ENCODE measurements at regions not wholly inside any gene's neighbourhood (a gene's known extent, or its start where the extent isn't known, plus 50 kb on each side); places are given as distances from the start of the nearest gene placed in this dataset.
"Not testable (repeated sequence)": the region's sequence is repeated elsewhere in the genome, so short reads cannot be mapped to it uniquely, and the experiment has no call there.

DNA sequence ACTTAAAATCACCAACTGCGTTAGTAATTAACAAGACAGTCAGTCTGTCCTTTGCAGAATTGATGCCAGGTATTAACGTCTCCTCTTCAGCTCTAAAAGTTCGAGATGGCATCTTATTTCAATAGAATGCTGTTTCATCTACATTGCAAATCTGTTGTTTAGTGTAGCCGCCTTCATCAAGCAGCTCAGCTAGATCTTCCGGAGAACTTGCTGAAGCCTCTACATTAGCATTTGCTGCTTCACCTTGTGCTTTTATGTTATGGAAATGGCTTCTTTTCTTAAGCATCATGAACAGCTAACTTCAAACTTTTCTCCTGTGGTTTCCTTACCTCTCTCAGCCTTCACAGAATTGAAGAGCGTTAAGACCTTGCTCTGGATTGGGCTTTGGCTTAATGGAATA, 95.5 kb upstream of the FAM20C start:
- DNase-seq (ENCODE audit: low spot score), result no peak

- no peak for DNase-seq (ENCODE audit: low spot score)
Observed at GRCh38 chr7:97310-97841, 95.0 kb upstream of the FAM20C start.

DNA sequence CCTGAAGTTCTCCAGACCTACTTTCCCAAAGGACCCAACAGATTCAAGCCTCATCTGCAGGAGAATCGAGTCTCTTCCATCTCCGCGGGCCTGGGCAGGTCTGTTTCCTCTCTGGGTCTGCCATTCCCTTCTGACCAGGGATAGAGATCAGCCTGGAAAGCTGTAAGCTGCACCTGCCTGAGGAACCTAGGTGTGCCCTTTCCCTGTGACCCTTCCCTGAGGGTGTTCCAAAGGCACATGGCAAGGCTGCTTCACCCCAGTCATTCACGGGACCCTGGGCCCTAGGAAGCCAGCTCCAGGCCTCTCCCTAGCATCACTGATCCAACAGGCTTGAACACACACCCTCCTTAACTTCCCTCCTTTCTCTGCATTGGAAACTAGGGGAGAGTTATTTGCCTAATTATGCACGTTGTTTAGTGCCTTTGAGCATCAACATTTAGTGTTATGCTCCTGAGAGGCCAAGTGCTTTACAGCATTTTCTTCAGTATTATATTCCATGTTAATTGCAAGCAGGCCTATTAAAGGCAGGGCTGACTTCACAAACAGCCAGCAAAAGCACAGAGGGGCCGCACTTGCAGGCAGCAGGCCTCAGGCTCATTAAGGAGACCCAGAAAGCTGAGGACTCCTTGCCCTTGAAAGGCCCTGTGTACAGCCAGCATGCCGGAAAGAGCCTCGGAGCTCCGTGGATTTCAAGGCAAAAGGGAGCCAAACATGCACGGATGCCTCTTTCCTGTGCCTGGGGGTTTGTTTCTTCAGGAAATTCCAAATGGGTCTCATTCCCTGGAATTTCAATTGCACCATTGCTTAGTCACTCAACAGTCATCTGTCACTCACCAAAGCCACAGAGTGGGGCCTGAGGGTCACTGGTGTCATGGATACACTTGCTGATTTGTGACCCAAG, 91.0 kb upstream of the FAM20C start:
- no peak for DNase-seq (ENCODE audit: low spot score)

- DNase-seq (ENCODE audit: low spot score), result no peak
Observed at GRCh38 chr7:102047-102711, 90.2 kb upstream of the FAM20C start.

DNA sequence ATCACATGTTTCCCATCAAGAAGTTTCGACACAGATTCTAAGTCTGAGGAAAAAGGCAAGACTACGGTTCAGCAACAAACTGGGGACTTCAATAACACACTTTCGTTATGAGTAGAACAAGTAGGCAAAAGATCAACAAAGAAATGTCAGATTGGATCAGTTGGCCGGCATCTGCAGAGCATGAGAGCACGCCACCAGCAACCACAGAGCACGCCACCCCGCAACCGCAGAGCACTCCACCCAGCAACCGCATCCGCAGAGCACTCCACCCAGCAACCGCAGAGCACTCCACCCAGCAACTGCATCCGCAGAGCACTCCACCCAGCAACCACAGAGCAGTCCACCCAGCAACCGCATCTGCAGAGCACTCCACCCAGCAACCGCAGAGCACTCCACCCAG, 89.7 kb upstream of the FAM20C start:
- no peak for DNase-seq (ENCODE audit: low spot score)

DNA sequence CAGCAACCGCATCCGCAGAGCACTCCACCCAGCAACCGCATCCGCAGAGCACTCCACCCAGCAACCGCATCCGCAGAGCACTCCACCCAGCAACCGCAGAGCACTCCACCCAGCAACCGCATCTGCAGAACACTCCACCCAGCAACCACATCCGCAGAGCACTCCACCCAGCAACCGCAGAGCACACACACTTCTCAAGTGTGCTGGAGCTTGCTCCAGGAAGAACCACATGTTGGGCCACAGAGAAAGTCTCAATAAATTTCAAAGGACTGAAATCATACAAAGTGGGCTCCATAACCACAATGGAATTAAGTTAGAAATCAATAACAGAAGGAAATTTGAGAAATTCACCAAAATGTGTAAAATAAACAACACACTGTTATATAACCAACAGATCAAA, 88.4 kb upstream of the FAM20C start:
- not testable (repeated sequence) for DNase-seq (ENCODE audit: low spot score)

DNA sequence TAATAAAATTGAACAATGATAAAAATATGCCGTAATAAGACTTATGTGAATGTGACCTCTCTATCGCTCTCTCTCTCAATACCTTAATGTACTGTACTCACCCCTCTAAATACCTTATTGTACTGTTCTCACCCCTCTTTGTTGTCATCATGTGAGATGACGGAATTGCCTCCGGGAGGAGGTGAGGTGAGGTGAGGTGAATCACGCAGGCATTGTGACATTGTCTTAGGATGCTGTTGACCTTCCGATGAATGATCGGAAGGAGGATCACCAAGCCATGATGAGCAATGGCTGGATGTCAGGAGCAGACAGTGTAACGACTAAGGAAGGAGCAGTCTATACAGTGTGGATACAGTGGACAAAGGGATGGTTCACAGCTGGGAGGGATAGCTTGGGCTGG, 87.4 kb upstream of the FAM20C start:
- no peak for DNase-seq (ENCODE audit: low spot score)

GRCh38 chr7:106356-106755, 86.0 kb upstream of the FAM20C start:
- DNase-seq (ENCODE audit: low spot score), result no peak

GRCh38 chr7:107233-107632, 85.1 kb upstream of the FAM20C start:
- no peak for DNase-seq (ENCODE audit: low spot score)

DNA sequence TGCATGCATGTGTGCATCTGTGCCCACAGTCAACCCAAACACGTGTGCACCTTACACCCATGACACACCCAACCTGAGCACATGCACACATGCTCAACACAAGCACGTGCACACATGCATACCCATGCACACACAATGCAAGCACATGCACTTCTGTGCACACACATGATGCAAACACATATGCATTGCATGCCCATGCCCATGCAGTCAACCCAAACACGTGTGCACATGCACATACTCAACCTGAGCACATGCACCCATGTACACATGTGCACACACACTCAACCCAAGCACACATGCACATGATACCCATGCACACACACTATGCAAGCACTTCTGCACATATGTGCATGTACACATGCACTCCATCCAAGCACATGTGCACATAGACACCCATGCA, 84.5 kb upstream of the FAM20C start:
- no peak for DNase-seq (ENCODE audit: low spot score)

DNA sequence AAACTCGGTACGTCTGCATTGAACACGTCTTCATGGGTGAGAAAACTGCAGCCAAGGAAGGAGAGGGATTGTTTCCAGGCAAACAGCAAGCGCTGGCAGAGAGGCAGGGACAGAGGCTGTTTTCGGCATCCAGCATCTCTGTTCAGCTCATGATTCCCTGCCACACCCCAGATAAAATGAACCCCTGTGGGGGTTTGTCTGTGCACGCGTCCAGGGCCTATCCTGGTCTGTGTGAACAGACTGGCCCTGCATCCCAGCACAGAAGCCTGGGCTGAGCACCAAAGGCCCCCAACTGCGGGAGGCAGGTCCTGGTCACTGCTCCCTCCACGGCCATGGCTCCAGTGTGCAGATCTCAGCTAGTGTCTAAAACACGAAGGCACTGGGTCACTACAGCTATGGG, 83.3 kb upstream of the FAM20C start:
- no peak for DNase-seq (ENCODE audit: low spot score)

DNA sequence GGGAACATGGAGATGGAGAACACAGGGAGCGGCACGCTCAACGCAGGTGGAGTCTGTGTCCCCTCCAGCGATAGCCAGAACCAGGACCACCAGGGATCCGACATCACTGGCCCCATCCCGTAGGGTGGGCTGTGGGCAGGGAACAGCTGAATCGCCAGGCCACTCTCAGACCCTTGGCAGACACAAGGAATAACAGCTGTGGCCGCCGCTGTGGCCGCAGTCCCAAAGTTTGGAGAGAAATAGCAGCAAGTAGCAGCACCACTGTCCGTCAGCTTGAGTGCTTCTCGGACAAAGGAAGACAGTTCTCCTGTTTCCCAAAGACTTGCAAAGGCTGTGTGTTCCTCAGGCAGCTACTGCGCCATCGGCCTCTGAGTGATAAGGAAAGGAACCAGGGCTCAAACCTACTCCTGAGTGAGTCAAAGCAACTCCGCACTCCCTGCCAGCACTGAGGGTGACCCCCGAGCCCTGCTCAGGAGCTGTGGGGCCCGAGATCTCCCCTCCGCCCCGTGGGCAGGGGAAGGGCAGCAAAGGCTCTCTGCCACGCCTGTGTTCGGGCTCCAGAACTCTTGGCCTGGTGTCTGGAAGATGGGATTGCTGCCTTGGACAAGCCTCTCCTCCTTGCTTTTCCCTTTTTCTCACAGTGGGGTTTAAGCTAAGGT, 82.3 kb upstream of the FAM20C start:
- no peak for DNase-seq (ENCODE audit: low spot score)

DNA sequence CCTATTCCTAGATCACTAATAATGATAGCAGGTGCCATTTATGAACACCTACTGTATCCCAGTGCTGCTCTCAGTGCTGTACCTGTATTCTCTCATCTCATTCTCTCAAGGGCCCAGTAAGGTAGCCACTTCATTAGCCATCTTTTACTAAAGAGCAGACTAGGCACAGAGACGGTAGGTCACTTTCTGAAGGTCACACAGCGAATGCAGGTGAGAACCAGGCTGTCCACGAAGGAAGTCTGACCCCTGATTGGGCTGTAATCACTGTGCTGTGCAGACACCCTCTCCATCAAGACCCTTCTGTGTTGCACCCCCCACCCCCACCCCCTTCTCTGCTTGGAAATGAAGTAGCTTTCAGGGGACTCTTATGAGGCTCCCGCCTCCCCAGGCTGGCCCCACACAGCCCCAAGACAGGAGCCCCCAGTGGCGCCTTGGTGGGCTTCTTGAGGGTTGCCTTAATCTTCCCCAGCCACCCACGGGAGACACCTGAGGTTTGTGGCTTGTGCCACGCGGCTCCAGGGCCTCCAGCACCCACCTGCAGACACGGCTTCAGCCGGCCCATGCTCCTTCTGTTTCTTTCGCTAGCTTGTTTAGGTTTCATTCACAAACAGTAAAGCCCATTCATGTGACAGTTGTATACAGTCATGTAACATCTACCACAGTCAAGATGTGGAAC, 81.7 kb upstream of the FAM20C start:
- no peak for DNase-seq (ENCODE audit: low spot score)

DNA sequence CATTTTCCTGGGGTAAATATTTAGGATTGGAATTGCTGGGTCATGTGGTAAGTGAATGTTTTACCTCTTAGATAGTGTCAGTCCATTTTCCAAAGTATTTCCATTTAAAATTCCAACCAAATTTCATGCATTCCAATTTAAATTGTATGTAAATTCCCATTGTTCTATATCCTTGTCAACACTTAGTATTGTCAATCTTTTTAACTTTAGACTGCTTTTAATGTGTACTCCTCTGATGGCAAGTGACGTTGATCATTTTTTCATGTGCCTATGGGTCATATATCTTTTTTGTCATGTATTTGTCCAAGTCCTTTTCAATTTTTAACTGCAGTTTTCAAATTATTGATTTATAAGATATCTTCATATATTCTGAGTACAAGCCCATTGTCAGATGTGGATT, 80.8 kb upstream of the FAM20C start:
- no peak for DNase-seq (ENCODE audit: low spot score)

DNA sequence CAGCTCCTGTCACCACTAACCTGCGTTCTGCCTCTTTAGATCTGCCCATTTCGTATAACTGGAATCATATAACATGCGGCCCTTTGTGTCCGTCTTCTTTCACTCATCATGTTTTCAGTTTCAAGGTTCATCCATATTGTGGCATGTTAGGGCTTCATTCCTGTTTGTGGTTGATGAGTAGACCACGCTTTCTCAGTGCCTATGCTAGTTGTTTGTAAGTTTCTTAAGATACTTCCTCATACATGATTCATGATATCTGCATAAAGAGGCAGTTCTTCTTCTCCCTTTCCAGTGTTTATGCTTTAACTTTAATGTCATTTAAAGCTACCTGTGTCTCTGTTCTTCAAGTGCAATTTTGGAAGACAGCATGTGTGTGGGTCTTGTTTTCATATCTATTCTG, 79.5 kb upstream of the FAM20C start:
- DNase-seq (ENCODE audit: low spot score), result no peak

GRCh38 chr7:115274-115911, 77.0 kb upstream of the FAM20C start:
- no peak for DNase-seq (ENCODE audit: low spot score)

DNA sequence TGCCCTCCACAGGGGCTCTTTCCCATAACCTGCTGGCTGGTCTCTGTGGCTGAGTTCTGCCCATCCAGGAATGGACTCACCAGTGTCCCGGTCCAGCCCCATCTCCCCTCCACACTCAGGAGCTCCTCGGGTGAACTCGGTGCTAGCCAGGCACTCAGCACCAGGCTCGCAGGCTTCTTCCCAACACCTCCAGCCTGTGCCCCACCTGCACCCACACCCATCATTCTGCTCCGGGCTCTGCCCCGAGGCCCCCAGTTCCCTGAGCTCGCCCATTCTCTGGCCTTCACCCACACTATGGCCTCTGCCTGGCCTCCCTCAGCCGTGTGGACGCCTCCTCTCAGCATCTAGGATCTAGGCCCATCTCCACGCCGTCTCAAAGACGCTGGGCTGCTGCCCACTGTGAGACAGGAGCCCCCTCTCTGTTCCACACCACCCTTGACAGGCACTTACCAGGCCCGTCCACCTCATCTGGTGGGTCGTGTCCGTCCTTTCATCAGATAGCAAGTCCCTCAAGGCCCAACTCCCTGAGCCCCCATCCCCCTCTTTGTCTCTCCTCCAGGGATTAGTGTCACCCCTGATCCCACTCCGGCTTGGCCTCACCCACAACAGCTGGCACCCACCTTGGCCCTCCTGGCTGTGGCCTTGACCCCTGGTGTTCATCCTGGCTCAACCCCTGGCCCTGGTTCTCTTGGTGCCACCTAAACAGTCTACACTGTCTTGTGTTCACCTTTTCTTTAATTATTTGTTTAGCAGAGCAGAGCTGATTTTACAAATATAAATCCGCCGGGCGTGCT, 76.0 kb upstream of the FAM20C start:
- DNase-seq (ENCODE audit: low spot score), result no peak

GRCh38 chr7:117836-118614, 74.3 kb upstream of the FAM20C start:
- DNase-seq (ENCODE audit: low spot score), result no peak

DNA sequence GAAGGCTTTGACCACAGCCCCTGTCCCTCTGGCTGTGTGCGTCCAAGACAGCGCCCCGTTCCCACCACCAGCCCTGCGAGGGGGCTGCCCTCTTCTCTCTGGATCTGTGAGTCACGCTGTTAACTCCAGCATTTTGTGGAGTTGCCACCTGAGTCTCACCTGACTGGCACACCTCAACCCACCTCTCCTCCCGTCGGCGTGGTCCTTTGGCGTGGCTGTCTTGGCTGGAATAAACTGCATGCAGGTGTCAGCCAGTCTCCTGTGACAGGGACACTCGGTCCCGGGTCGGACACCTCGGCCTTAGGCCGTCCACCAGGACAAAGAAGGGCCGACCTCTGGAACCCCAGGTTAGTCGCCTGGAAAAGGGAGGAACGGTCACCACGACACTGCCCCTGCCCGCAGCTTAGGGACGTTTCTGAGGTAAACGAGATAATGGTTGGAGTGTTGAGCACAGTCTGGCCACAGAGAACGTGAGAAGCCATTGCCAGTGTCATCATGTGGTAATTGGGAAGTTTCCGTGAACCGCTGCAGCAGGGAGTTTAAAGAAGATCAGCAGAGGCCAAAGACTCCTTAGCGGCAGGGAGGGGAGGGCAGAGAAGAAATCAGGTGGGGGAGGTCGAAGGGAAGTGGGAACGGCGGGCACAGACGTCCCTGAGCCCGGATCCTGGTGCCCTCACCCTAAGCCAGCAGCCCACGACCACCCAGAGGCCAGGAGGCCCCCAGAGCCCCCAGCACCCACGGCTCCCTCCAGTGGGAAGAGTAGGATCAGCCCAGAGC, 73.6 kb upstream of the FAM20C start:
- DNase-seq (ENCODE audit: low spot score), result no peak

All from umbilical cord (tissue), 1 donor.